Upper lobe of right lung (tissue), 1 donor: ENCODE measurements at regions not wholly inside any gene's neighbourhood (a gene's known extent, or its start where the extent isn't known, plus 50 kb on each side); places are given as distances from the start of the nearest gene placed in this dataset.

Experiments
- ATAC-seq: fragments of 200-7000 bp; cut with Tn5 transposase; one replicate; pipeline ENCODE4 v1.9.1; 2020; ENCODE audit warnings: mild to moderate bottlenecking, moderate library complexity
- DNase-seq: peaks from one replicate; pipeline ENCODE4 v3.0.0-alpha.2; 2020
- H3K27ac ChIP-seq: fragments of 200-600 bp; one replicate; pipeline ENCODE4 v1.8.0; 2022
- H3K27me3 ChIP-seq: fragments of 200-600 bp; one replicate; pipeline ENCODE4 v1.8.0; 2022; ENCODE audit warnings: mild to moderate bottlenecking
- H3K36me3 ChIP-seq: fragments of 200-600 bp; one replicate; pipeline ENCODE4 v1.8.0; 2022
- H3K4me1 ChIP-seq: fragments of 200-600 bp; one replicate; pipeline ENCODE4 v1.8.0; 2022
- H3K4me3 ChIP-seq: fragments of 200-600 bp; one replicate; pipeline ENCODE4 v1.8.0; 2022; ENCODE audit warnings: mild to moderate bottlenecking
- H3K9me3 ChIP-seq: fragments of 200-600 bp; one replicate; pipeline ENCODE4 v1.8.0; 2022
- intact Hi-C: fragments of 100-400 bp; cut with DNase I; formaldehyde crosslinking; loops from one replicate; pipeline ENCODE4 v1.11.0; 2022
- TF ChIP-seq, protein P1 (sequence below): fragments of 200-600 bp; IDR thresholded peaks from one replicate; pipeline ENCODE4 v1.8.0; 2022; ENCODE audit warnings: antibody characterized with exemption
- donor health status: DM: no; HTN: yes; CAD: no; lungs with severe emphysema.

DNA sequence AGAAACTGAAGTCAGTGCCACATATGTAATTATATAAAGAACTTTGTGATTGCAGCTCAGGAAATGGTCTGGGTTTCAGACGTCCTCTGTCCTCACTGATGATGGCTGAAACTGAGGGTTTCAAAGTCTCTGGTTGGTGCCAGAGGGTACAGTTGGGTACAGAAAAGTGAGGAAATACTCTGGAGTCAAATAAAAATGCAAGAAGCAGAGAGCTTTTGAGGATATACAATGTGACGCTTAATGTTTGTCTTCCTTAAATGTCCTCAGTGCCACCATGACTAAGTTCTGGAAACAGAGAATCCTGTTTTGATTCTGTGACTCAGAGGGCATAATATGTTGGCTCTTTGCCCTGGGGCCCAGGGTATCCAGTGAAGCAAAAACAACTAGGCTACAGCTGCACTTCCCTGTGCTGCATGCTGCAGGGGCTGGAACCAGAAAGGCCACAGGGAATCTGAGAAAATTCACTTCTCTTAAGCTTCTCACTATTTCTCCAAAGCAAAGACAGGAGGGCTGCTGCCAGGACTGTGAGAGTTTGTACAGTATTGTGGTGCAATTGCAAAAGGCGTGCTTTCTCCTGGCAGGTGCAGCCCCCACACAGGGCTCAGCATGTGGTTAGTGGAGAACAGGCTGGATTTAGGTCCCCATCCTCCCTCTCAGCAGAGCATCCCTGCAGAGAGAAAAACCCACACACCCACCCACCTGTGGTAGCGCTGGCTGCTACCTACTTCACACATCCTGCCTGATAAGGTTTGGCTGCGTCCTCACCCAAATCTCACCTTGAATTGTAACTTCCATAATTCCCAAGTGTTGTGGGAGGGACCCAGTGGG, 169.5 kb upstream of the SVIL start:
- ATAC-seq (peak; percentile 72), DNase-seq (no peak)
- no peaks in the 10 kb centered on the region for H3K9me3 ChIP-seq
- H3K27ac ChIP-seq: no peak overlapping the region
- no peak overlapping the region for H3K4me3 ChIP-seq
- intact Hi-C loops: no loop called here
- no peaks in the 10 kb centered on the region for H3K36me3 ChIP-seq
- TF ChIP-seq, protein P1, sequence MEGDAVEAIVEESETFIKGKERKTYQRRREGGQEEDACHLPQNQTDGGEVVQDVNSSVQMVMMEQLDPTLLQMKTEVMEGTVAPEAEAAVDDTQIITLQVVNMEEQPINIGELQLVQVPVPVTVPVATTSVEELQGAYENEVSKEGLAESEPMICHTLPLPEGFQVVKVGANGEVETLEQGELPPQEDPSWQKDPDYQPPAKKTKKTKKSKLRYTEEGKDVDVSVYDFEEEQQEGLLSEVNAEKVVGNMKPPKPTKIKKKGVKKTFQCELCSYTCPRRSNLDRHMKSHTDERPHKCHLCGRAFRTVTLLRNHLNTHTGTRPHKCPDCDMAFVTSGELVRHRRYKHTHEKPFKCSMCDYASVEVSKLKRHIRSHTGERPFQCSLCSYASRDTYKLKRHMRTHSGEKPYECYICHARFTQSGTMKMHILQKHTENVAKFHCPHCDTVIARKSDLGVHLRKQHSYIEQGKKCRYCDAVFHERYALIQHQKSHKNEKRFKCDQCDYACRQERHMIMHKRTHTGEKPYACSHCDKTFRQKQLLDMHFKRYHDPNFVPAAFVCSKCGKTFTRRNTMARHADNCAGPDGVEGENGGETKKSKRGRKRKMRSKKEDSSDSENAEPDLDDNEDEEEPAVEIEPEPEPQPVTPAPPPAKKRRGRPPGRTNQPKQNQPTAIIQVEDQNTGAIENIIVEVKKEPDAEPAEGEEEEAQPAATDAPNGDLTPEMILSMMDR: no peak
- H3K27me3 ChIP-seq: no peaks in the 10 kb centered on the region
- H3K4me1 ChIP-seq: peaks cover 12% of the 10 kb centered on the region

DNA sequence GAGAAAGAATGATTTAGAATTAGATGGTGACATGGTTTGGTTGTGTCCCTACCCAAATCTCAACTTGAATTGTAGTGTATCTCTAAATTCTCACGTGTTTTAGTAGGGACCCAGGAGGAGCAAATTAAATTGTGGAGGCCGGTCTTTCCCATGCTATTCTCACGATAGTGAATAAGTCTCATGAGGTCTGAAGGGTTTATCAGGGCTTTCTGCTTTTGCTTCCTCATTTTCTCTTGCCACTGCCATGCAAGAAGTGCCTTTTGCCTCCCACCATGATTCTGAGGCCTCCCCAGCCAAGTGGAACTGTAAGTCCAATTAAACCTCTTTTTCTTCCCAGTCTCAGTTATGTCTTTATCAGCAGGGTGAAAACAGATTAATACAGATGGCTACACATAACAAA, 167.4 kb upstream of the SVIL start:
- intact Hi-C loops: no loop called here
- no peaks in the 10 kb centered on the region for H3K27me3 ChIP-seq
- ATAC-seq: no peak

DNA sequence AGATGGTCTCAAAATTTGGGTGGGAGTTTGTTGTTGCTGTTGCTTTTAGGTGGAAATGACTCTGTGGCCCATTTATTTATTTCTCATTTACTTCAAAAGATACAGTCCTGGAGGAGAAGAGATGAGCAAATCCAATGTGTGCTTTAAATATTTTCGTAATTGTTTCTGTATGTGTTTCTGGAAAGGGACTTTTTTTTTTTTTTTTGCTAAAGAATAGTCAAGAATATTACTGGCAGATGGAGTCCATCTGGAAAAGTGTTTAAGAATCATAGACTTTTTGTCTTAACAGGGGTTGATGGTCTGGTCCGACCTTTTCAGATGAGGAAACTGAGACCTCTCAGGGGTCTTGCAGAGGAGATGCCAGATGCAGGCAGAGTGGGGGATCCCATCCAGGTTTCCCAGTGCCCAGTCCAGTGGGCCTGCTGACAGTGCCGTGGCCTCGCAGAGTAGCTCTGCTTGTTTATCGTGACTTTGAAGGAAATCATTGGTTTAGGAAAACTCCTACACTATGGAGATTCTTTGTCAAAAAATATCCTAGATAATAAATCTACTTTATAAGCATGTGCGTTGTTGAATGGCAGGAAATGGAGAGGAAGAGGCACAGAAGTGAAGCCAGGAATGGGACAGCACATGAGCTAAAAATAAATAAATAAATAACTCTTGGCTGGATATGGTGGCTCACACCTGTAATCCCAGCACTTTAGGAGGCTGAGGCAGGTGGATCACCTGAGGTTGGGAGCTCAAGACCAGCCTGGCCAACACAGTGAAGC, 164.3 kb upstream of the SVIL start:
- intact Hi-C loops: no loop called here
- H3K27me3 ChIP-seq: no peaks in the 10 kb centered on the region
- H3K27ac ChIP-seq: no peak overlapping the region
- no peak overlapping the region for H3K4me3 ChIP-seq
- TF ChIP-seq, protein P1: no peak
- ATAC-seq: no peak
- no peak for DNase-seq
- H3K36me3 ChIP-seq: no peaks in the 10 kb centered on the region
- H3K9me3 ChIP-seq: no peaks in the 10 kb centered on the region
- H3K4me1 ChIP-seq: peaks cover 7% of the 10 kb centered on the region

More for the DNA sequence above, 167.4 kb upstream of the SVIL start:
- peaks cover 12% of the 10 kb centered on the region for H3K4me1 ChIP-seq
- no peak for DNase-seq
- H3K27ac ChIP-seq: no peak overlapping the region
- H3K9me3 ChIP-seq: no peaks in the 10 kb centered on the region
- no peak overlapping the region for H3K4me3 ChIP-seq
- H3K36me3 ChIP-seq: no peaks in the 10 kb centered on the region
- TF ChIP-seq, protein P1: no peak

DNA sequence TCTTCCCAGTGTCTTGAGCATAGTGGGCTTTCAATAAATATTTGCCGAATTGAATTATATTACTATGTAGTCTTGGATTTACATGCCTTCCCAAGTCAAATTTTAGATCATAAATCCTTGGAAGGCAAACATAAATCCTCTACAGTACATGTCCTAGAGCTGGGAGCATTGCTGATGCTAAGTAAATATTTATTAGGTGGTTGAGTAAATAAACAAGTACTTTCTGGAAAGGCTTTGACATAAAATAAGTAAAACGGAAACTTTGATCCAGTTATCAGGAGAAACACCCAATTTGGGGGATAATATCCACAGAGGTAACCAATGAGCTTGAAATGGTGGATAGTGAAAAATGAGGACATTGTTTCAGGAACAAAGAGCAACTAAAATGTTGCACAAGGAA, 162.8 kb upstream of the SVIL start:
- Histone ChIP-seq H3K27me3 (no peaks in the 10 kb centered on the region), H3K36me3 (no peaks in the 10 kb centered on the region), H3K4me1 (no peaks in the 10 kb centered on the region), H3K27ac (no peak overlapping the region), H3K4me3 (no peak overlapping the region), H3K9me3 (no peaks in the 10 kb centered on the region)
- ATAC-seq (no peak), DNase-seq (no peak)
- intact Hi-C loops: no loop called here
- TF ChIP-seq, protein P1: no peak

DNA sequence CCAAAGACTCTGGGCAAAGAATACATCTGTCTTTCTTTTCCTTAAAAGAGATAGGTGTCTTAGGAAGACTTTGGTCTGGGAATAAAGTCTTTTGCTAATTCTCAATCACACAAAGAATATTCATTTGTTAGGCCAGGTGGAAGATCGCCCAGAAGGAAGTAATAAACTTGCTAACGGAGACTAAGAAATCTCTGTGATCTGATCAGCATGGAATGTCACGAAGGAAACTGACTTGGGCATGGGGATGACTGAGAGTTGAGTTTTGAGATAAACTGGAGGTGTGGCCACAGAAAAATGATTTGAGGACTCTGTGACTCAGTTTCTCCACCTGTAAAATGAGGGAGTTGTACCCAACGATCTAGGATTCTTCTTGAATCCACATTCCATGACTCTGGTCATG, 161.1 kb upstream of the SVIL start:
- intact Hi-C loops: no loop called here
- Histone ChIP-seq H3K27me3 (no peaks in the 10 kb centered on the region), H3K4me1 (no peaks in the 10 kb centered on the region), H3K4me3 (no peak overlapping the region), H3K27ac (peak overlapping the region; percentile 58), H3K36me3 (no peaks in the 10 kb centered on the region), H3K9me3 (no peaks in the 10 kb centered on the region)
- no peak for DNase-seq
- TF ChIP-seq, protein P1: no peak
- no peak for ATAC-seq
